Natural killer cell (primary cell): ENCODE measurements at regions not wholly inside any gene's neighbourhood (a gene's known extent, or its start where the extent isn't known, plus 50 kb on each side); places are given as distances from the start of the nearest gene placed in this dataset.

Source experiments
- ATAC-seq, 3 donors: fragments of 150-1000 bp in 2 of 3; fragments of 200-7000 bp in 1 of 3; cut with Tn5 transposase; 1 replicate in 1 of 3; 2 replicates in 2 of 3; pipeline ENCODE4 v1.10.0; 2021; ENCODE audit warnings: mild to moderate bottlenecking in 2 of 3, moderate library complexity in 2 of 3
- DNase-seq, 2 donors: peaks; one replicate each; pipeline versions ENCODE4 v3.0.0 to v3.0.0-alpha.2; 2013 to 2021; ENCODE audit warnings: mixed read lengths in 1 of 2
- H3K27ac ChIP-seq: one replicate; pipeline ENCODE4 v1.5.1; 2013; ENCODE audit warnings: mild to moderate bottlenecking, low read length
- H3K27me3 ChIP-seq: one replicate; pipeline ENCODE4 v1.6.1; 2013; ENCODE audit warnings: low read length; ENCODE audit not compliant: control insufficient read depth, insufficient read depth
- H3K36me3 ChIP-seq: one replicate; pipeline ENCODE4 v1.6.1; 2013; ENCODE audit warnings: low read length; ENCODE audit not compliant: control insufficient read depth, insufficient read depth
- H3K4me1 ChIP-seq: one replicate; pipeline ENCODE4 v1.6.1; 2013; ENCODE audit warnings: low read length; ENCODE audit not compliant: control insufficient read depth, insufficient read depth
- H3K4me3 ChIP-seq: one replicate; pipeline ENCODE4 v1.5.1; 2013; ENCODE audit warnings: low read length
- H3K9me3 ChIP-seq: one replicate; pipeline ENCODE4 v1.6.1; 2013; ENCODE audit warnings: low read length; ENCODE audit not compliant: control insufficient read depth, insufficient read depth
- H3K27ac Mint-ChIP-seq, 2 donors: one replicate each; pipeline ENCODE4 v1.8.0; 2022; ENCODE audit warnings: mild to moderate bottlenecking in 2 of 2, mixed read lengths in 2 of 2, moderate library complexity in 1 of 2
- H3K27me3 Mint-ChIP-seq, 2 donors: one replicate each; pipeline ENCODE4 v1.8.0; 2022; ENCODE audit warnings: low read depth in 2 of 2, mixed read lengths in 2 of 2
- H3K36me3 Mint-ChIP-seq: one replicate; pipeline ENCODE4 v1.8.0; 2022; ENCODE audit warnings: mixed read lengths
- H3K4me1 Mint-ChIP-seq, 2 donors: one replicate each; pipeline ENCODE4 v1.8.0; 2022; ENCODE audit warnings: mixed read lengths in 2 of 2
- H3K4me3 Mint-ChIP-seq: one replicate; pipeline ENCODE4 v1.8.0; 2022; ENCODE audit warnings: mild to moderate bottlenecking, moderate library complexity, mixed read lengths
- H3K9me3 Mint-ChIP-seq, 2 donors: one replicate each; pipeline ENCODE4 v1.8.0; 2022; ENCODE audit warnings: mixed read lengths in 2 of 2
- WGBS: methylation state at CpG from one replicate; pipeline ENCODE4 v1.1.7; 2013; ENCODE audit warnings: missing lambda C conversion rate; ENCODE audit not compliant: insufficient coverage; 5-methylcytosine and 5-hydroxymethylcytosine counted together
- intact Hi-C: fragments of 100-400 bp; cut with micrococcal nuclease; formaldehyde crosslinking; loops from one replicate; pipeline ENCODE4 v1.14.2; 2022
- TF ChIP-seq, protein P1 (sequence below): fragments of 200-600 bp; IDR thresholded peaks from one replicate; pipeline ENCODE4 v1.8.0; 2022; ENCODE audit warnings: antibody characterized with exemption

DNA sequence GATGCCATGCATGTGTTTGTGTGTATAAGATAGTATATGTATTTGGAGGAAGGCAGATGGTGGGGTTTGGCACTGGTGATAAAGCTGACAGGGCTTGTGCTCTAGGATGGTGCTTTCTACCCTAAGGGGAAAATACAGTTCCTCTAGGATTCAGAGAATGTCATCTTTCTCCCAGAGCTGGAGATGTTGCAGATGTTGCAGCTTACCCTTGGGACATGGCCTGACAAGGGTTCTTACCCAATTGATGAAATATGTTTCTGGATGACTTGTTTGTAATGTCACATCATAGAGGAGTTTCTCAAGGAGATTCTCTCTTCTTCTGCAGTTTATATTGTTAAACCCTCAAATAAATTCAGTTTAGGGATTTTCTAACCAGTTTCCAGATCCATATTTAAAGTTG is 52.5 kb upstream of the PITX2 start:
- no peaks in the 10 kb centered on the region for H3K36me3 ChIP-seq
- DNase-seq: no peak
- H3K9me3 ChIP-seq: no peaks in the 10 kb centered on the region
- TF ChIP-seq, protein P1, sequence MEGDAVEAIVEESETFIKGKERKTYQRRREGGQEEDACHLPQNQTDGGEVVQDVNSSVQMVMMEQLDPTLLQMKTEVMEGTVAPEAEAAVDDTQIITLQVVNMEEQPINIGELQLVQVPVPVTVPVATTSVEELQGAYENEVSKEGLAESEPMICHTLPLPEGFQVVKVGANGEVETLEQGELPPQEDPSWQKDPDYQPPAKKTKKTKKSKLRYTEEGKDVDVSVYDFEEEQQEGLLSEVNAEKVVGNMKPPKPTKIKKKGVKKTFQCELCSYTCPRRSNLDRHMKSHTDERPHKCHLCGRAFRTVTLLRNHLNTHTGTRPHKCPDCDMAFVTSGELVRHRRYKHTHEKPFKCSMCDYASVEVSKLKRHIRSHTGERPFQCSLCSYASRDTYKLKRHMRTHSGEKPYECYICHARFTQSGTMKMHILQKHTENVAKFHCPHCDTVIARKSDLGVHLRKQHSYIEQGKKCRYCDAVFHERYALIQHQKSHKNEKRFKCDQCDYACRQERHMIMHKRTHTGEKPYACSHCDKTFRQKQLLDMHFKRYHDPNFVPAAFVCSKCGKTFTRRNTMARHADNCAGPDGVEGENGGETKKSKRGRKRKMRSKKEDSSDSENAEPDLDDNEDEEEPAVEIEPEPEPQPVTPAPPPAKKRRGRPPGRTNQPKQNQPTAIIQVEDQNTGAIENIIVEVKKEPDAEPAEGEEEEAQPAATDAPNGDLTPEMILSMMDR: no peak
- Mint-ChIP-seq H3K4me3 (no peak overlapping the region), H3K27ac (no peak overlapping the region), H3K27me3 (peaks cover 0 to 8% of the 10 kb centered on the region in 2 donors), H3K36me3 (no peaks in the 10 kb centered on the region), H3K9me3 (peaks cover 0 to 2% of the 10 kb centered on the region in 2 donors), H3K4me1 (no peaks in the 10 kb centered on the region)
- H3K27me3 ChIP-seq: no peaks in the 10 kb centered on the region
- intact Hi-C loops: no loop called here
- H3K27ac ChIP-seq: no peak overlapping the region
- no peaks in the 10 kb centered on the region for H3K4me1 ChIP-seq
- H3K4me3 ChIP-seq: no peak overlapping the region
- ATAC-seq: no peak

DNA sequence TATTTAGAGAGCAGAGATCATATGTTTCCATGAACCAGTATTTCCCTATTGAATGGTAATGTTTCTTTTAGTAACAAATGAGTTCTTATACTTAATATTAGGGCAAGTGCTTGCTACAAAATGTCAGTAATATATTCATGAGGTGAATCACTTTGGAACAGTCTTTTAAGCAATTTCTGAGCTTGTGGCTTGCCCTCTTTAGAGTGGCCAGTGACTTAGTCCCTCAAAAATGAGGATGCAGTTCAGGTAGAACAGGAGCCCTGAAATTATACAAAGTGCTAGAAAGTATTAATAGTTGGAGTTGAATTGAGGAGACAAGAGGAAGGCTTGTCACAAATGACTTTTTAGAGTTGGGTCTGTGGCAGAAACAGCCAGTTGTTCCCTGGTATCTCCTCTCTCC is 53.4 kb upstream of the PITX2 start:
- no peak overlapping the region for H3K4me3 Mint-ChIP-seq
- H3K27ac ChIP-seq: no peak overlapping the region
- TF ChIP-seq, protein P1: no peak
- H3K4me1 Mint-ChIP-seq: no peaks in the 10 kb centered on the region
- H3K36me3 Mint-ChIP-seq: no peaks in the 10 kb centered on the region
- H3K4me1 ChIP-seq: no peaks in the 10 kb centered on the region
- H3K9me3 Mint-ChIP-seq: peaks cover 0 to 3% of the 10 kb centered on the region in 2 donors
- ATAC-seq: no peak
- DNase-seq: no peak
- peaks cover 0 to 8% of the 10 kb centered on the region in 2 donors for H3K27me3 Mint-ChIP-seq
- H3K9me3 ChIP-seq: no peaks in the 10 kb centered on the region
- no peaks in the 10 kb centered on the region for H3K36me3 ChIP-seq
- H3K27ac Mint-ChIP-seq: no peak overlapping the region
- intact Hi-C loops: no loop called here
- no peaks in the 10 kb centered on the region for H3K27me3 ChIP-seq
- no peak overlapping the region for H3K4me3 ChIP-seq

DNA sequence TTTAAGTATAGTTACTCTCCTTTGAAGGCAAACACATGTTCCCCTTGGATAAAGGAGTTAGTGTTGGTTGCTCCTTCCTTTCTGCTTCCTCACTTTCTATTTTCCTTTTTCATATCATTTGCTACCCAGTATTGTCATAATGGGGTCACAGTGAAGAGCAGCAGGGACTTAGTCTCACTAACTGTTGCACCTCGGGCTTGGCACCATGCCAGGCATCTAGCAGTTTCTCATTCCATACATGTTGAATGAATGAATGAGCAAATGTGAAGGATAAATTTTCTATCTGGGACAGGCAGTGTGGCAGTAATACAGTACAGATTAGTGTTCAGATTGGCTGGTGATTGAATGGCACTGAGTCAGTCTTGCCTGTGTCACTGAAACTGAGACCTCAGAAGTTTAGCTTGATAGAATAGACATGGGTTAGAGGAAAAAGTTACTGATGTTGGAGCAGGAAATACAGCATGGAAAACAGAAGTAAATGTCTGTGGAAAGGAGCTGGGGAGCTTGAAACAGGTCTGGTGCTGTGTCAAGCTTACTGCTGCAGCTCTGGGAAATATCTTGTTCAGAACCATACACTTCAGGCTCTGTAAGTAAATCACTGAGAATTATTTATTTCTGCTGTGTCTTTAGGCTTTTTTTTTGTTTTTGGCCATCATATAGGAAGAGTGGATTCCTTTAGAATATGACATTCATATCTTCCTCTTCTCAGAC is 55.8 kb upstream of the PITX2 start:
- Mint-ChIP-seq H3K4me3 (no peak overlapping the region), H3K36me3 (no peaks in the 10 kb centered on the region), H3K4me1 (no peaks in the 10 kb centered on the region), H3K27ac (no peak overlapping the region), H3K9me3 (peaks cover 0 to 3% of the 10 kb centered on the region in 2 donors), H3K27me3 (peaks cover 0 to 6% of the 10 kb centered on the region in 2 donors)
- no peak overlapping the region for H3K27ac ChIP-seq
- ATAC-seq (no peak), DNase-seq (no peak)
- intact Hi-C loops: no loop called here
- WGBS: 60% methylated on average over 1 of the region's 1 CpG
- H3K4me3 ChIP-seq: no peak overlapping the region
- no peaks in the 10 kb centered on the region for H3K27me3 ChIP-seq
- H3K9me3 ChIP-seq: no peaks in the 10 kb centered on the region
- H3K4me1 ChIP-seq: no peaks in the 10 kb centered on the region
- H3K36me3 ChIP-seq: no peaks in the 10 kb centered on the region
- TF ChIP-seq, protein P1: no peak

- Histone ChIP-seq H3K36me3 (no peaks in the 10 kb centered on the region), H3K4me3 (no peak overlapping the region), H3K4me1 (no peaks in the 10 kb centered on the region), H3K27me3 (no peaks in the 10 kb centered on the region), H3K27ac (no peak overlapping the region), H3K9me3 (no peaks in the 10 kb centered on the region)
- DNase-seq (no peak), ATAC-seq (no peak)
- no peaks in the 10 kb centered on the region for H3K4me1 Mint-ChIP-seq
- no peaks in the 10 kb centered on the region for H3K36me3 Mint-ChIP-seq
- WGBS: 69% methylated on average over 4 of the region's 4 CpGs
- peaks cover 0 to 6% of the 10 kb centered on the region in 2 donors for H3K27me3 Mint-ChIP-seq
- TF ChIP-seq, protein P1: no peak
- intact Hi-C loops: no loop called here
- no peak overlapping the region for H3K27ac Mint-ChIP-seq
- no peak overlapping the region for H3K4me3 Mint-ChIP-seq
- H3K9me3 Mint-ChIP-seq: peaks cover 0 to 3% of the 10 kb centered on the region in 2 donors
These were observed 57.4 kb upstream of the PITX2 start for GRCh38 chr4:110680265-110680664.
